GM23248 (cell line): ENCODE measurements at regions not wholly inside any gene's neighbourhood (a gene's known extent, or its start where the extent isn't known, plus 50 kb on each side); places are given as distances from the start of the nearest gene placed in this dataset.

Experiments
- EZH2 ChIP-seq: fragments of 200-600 bp; sonication (generic); IDR thresholded peaks from 2 replicates; pipeline ENCODE4 v1.6.1; 2018; ENCODE audit warnings: antibody characterized with exemption, mild to moderate bottlenecking; ENCODE audit not compliant: insufficient read depth, poor library complexity, severe bottlenecking
- EZH2phosphoT487 ChIP-seq: fragments of 200-600 bp; sonication (generic); IDR thresholded peaks from 2 replicates; pipeline ENCODE4 v1.6.1; 2018; ENCODE audit warnings: antibody characterized with exemption, moderate library complexity, mild to moderate bottlenecking, low read depth; ENCODE audit not compliant: insufficient read depth

DNA sequence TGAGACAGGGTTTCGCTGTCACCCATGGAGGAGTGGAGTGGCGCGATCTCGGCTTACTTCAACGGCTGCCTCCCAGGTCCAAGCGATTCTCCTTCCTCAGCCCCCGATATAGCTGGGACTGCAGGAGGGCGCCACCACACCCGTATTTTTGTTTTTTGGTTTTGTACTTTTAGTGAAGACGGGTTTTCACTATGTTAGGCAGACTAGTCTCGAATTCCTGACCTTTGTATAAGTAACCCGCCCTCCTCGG lies 115.4 kb upstream of the BTN3A2 start:
- no peak for TF ChIP-seq EZH2
- no peak for TF ChIP-seq EZH2phosphoT487
